ENCODE measurements at regions not wholly inside any gene's neighbourhood (a gene's known extent, or its start where the extent isn't known, plus 50 kb on each side); places are given as distances from the start of the nearest gene placed in this dataset.

- 0% methylated on average over 3 of the region's 3 CpGs for WGBS (ENCODE audit: insufficient coverage, insufficient replicate concordance, low lambda C conversion rate, missing lambda C conversion rate)
- POLR2A ChIA-PET: no interaction called here
- Histone ChIP-seq H3K36me3 (ENCODE audit: control insufficient read depth in 2 of 2, insufficient read depth in 2 of 2, low read length in 1 of 2) (no peaks in the 10 kb centered on the region), H3K4me3 (no peak overlapping the region), H4K20me1 (ENCODE audit: control insufficient read depth, insufficient read depth) (no peaks in the 10 kb centered on the region), H3K4me1 (ENCODE audit: control insufficient read depth, insufficient read depth, low read length) (no peaks in the 10 kb centered on the region), H3K27me3 (replicated peaks in 1 of 2; ENCODE audit: control insufficient read depth in 2 of 2, insufficient read depth in 2 of 2, low read length in 1 of 2) (peaks cover 0 to 1% of the 10 kb centered on the region in 2 experiments; a peak in 1 of 4 replicates), H3K27ac (ENCODE audit: control insufficient read depth, insufficient read depth) (no peak overlapping the region), H3K79me2 (ENCODE audit: control insufficient read depth, insufficient read depth, low read length) (no peaks in the 10 kb centered on the region), H2AFZ (ENCODE audit: control insufficient read depth, low read depth, low read length) (no peak overlapping the region), H3K9me3 (replicated peaks; ENCODE audit: control insufficient read depth, insufficient read depth, low read length) (peaks cover 2% of the 10 kb centered on the region; the same call in 1 of the 3 replicates), H3K4me2 (ENCODE audit: control insufficient read depth, insufficient read depth) (no peak overlapping the region), H3K9ac (ENCODE audit: control insufficient read depth, insufficient read depth, low read length) (no peak overlapping the region)
- RAD21 ChIA-PET (ENCODE audit: unreplicated experiment): interaction anchor here (1.0 kb wide), 1 partner anchor 416 kb away, joined by 3 read pairs; no protein-coding TSS in a partner anchor
- FAIRE-seq (no peak), ATAC-seq (no peak), DNase-seq (ENCODE audit: low read depth, low spot score) (no peak)
- BruUV-seq (replicated peaks): no TSS peak
- no peak for TF ChIP-seq IRF5 (IDR thresholded peaks at IDR 0.05; ENCODE audit: borderline replicate concordance)
- no peak for TF ChIP-seq DPF2 (IDR thresholded peaks at IDR 0.05)
- no peak for TF ChIP-seq YY1 (IDR thresholded peaks at IDR 0.05; ENCODE audit: low read depth, low read length)
- TF ChIP-seq GATAD2B (conservative IDR thresholded peaks at IDR 0.05; ENCODE audit: low read depth): no peak
- TF ChIP-seq ZNF207 (IDR thresholded peaks at IDR 0.05; ENCODE audit: borderline replicate concordance): no peak
- no peak for TF ChIP-seq SP1 (IDR thresholded peaks at IDR 0.05; ENCODE audit: low read depth, low read length)
- no peak for TF ChIP-seq HDAC2 (IDR thresholded peaks at IDR 0.05)
- TF ChIP-seq SRF (IDR thresholded peaks at IDR 0.05; ENCODE audit: low read depth in 2 of 2, low read length in 2 of 2): no peak
- TF ChIP-seq ZZZ3 (IDR thresholded peaks at IDR 0.05; ENCODE audit: control insufficient read depth, insufficient read length, low read depth): no peak
- no peak for TF ChIP-seq CEBPB (IDR thresholded peaks at IDR 0.05; ENCODE audit: borderline replicate concordance in 1 of 2, low read depth in 2 of 2, low read length in 2 of 2)
- no peak for TF ChIP-seq FOXK2 (IDR thresholded peaks at IDR 0.05)
- TF ChIP-seq ZBTB33 (IDR thresholded peaks at IDR 0.05): no peak
- no peak for TF ChIP-seq MYB (IDR thresholded peaks at IDR 0.05; ENCODE audit: borderline replicate concordance, low read depth, low read length)
- TF ChIP-seq ELK1 (IDR thresholded peaks at IDR 0.05; ENCODE audit: low read depth, low read length): no peak
- in situ Hi-C loops (cut with MboI): no loop called here
- intact Hi-C loops (cut with micrococcal nuclease; ENCODE audit: unreplicated experiment): no loop called here
- CTCF ChIA-PET: no interaction called here
- SMC1A ChIA-PET (ENCODE audit: uncharacterized antibody, unreplicated experiment): no interaction called here
Observed at GRCh38 chr2:118748245-118748885, 99.1 kb downstream of the EN1 start.

All from GM12878 (cell line).